HEK293T (cell line): ENCODE measurements at regions not wholly inside any gene's neighbourhood (a gene's known extent, or its start where the extent isn't known, plus 50 kb on each side); places are given as distances from the start of the nearest gene placed in this dataset.
"Not testable (repeated sequence)": the region's sequence is repeated elsewhere in the genome, so short reads cannot be mapped to it uniquely, and the experiment has no call there.

Source experiments
- CTCF ChIA-PET: fragments of 350-600 bp; formaldehyde crosslinking; extraction: SDS; loops from one replicate; lab custom pipeline; 2021; ENCODE audit warnings: antibody characterized with exemption, inconsistent platforms; lab: Yijun Ruan, JAX
- POLR2A ChIA-PET: fragments of 350-600 bp; formaldehyde crosslinking; extraction: SDS; loops from one replicate; lab custom pipeline; 2020; ENCODE audit warnings: antibody characterized with exemption, inconsistent platforms; lab: Yijun Ruan, JAX
- DNase-seq: peaks from one replicate; pipeline ENCODE4 v3.0.0; 2012; ENCODE audit warnings: mixed read lengths; ENCODE audit errors: extremely low spot score
- ARNT ChIP-seq: fragments of 450-650 bp; IDR thresholded peaks from 2 replicates; pipeline ENCODE4 v1.6.1; 2017; ENCODE audit warnings: mild to moderate bottlenecking
- BHLHE40 ChIP-seq: fragments of 450-650 bp; IDR thresholded peaks from 2 replicates; pipeline ENCODE4 v1.6.1; 2016; ENCODE audit warnings: mild to moderate bottlenecking, moderate library complexity, borderline replicate concordance
- CTBP1 ChIP-seq: fragments of 450-650 bp; IDR thresholded peaks from 2 replicates; pipeline ENCODE4 v1.6.1; 2016; ENCODE audit warnings: borderline replicate concordance
- ELF4 ChIP-seq: fragments of 450-650 bp; IDR thresholded peaks from 2 replicates; pipeline ENCODE4 v1.6.1; 2017; ENCODE audit warnings: antibody characterized with exemption
- FOXA1 ChIP-seq: fragments of 450-650 bp; IDR thresholded peaks from 2 replicates; pipeline ENCODE4 v1.6.1; 2016; ENCODE audit warnings: mild to moderate bottlenecking
- FOXK2 ChIP-seq: fragments of 450-650 bp; IDR thresholded peaks from 2 replicates; pipeline ENCODE4 v1.6.1; 2016; ENCODE audit warnings: mild to moderate bottlenecking
- FOXM1 ChIP-seq: fragments of 450-650 bp; IDR thresholded peaks from 2 replicates; pipeline ENCODE4 v1.6.1; 2017; ENCODE audit warnings: mild to moderate bottlenecking, borderline replicate concordance
- HDGF ChIP-seq: fragments of 450-650 bp; IDR thresholded peaks from 2 replicates; pipeline ENCODE4 v1.6.1; 2017; ENCODE audit warnings: antibody characterized with exemption, borderline replicate concordance
- L3MBTL2 ChIP-seq: fragments of 450-650 bp; conservative IDR thresholded peaks from 2 replicates; pipeline ENCODE4 v1.6.1; 2016; ENCODE audit warnings: mild to moderate bottlenecking
- LEF1 ChIP-seq: fragments of 450-650 bp; IDR thresholded peaks from 2 replicates; pipeline ENCODE4 v1.6.1; 2017; ENCODE audit warnings: mild to moderate bottlenecking, borderline replicate concordance
- NFRKB ChIP-seq: fragments of 450-650 bp; IDR thresholded peaks from 2 replicates; pipeline ENCODE4 v1.6.1; 2016; ENCODE audit warnings: mild to moderate bottlenecking, moderate library complexity
- SP1 ChIP-seq: fragments of 450-650 bp; IDR thresholded peaks from 2 replicates; pipeline ENCODE4 v1.6.1; 2017
- SUZ12 ChIP-seq: fragments of 450-650 bp; IDR thresholded peaks from 2 replicates; pipeline ENCODE4 v1.6.1; 2016; ENCODE audit warnings: mild to moderate bottlenecking
- TARDBP ChIP-seq: fragments of 450-650 bp; IDR thresholded peaks from 2 replicates; pipeline ENCODE4 v1.6.1; 2016
- ZNF384 ChIP-seq: fragments of 450-650 bp; IDR thresholded peaks from 2 replicates; pipeline ENCODE4 v1.6.1; 2016
- TF ChIP-seq, protein P1 (sequence below): fragments of 450-650 bp; IDR thresholded peaks from 2 replicates; pipeline ENCODE4 v1.6.1; 2016

DNA sequence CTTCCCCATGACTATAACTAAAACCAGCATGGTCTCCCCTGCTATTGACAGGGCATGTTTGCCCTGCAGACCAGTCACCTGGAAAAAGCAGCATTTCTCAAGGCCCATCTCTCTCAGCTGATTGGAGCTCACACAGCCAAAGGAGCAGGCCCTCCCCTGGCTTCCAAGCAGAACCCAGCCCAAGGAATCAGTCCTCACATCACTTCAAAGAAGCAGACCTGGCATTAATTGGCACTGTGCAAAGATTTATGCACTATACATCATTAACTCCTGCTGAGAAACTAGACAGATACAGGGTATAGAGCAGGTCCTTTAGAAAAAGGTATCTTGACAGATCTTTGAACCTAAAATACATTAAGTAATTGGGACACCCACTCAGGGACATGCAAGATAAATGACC is 323.8 kb upstream of the PPP2R3A start:
- CTCF ChIA-PET = no interaction called here
- POLR2A ChIA-PET = no interaction called here
- no peak for DNase-seq
- no peak for TF ChIP-seq SUZ12
- TF ChIP-seq ARNT = no peak
- TF ChIP-seq, protein P1, sequence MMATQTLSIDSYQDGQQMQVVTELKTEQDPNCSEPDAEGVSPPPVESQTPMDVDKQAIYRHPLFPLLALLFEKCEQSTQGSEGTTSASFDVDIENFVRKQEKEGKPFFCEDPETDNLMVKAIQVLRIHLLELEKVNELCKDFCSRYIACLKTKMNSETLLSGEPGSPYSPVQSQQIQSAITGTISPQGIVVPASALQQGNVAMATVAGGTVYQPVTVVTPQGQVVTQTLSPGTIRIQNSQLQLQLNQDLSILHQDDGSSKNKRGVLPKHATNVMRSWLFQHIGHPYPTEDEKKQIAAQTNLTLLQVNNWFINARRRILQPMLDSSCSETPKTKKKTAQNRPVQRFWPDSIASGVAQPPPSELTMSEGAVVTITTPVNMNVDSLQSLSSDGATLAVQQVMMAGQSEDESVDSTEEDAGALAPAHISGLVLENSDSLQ = no peak
- TF ChIP-seq LEF1 = no peak
- no peak for TF ChIP-seq NFRKB
- TF ChIP-seq SP1 = no peak
- no peak for TF ChIP-seq ELF4
- TF ChIP-seq FOXA1 = no peak
- no peak for TF ChIP-seq FOXM1
- no peak for TF ChIP-seq ZNF384
- no peak for TF ChIP-seq CTBP1
- TF ChIP-seq FOXK2 = no peak
- TF ChIP-seq TARDBP = no peak
- TF ChIP-seq HDGF = no peak
- TF ChIP-seq BHLHE40 = no peak
- no peak for TF ChIP-seq L3MBTL2

GRCh38 chr3:135645541-135645940 is 320.0 kb upstream of the PPP2R3A start:
- CTCF ChIA-PET = no interaction called here

DNA sequence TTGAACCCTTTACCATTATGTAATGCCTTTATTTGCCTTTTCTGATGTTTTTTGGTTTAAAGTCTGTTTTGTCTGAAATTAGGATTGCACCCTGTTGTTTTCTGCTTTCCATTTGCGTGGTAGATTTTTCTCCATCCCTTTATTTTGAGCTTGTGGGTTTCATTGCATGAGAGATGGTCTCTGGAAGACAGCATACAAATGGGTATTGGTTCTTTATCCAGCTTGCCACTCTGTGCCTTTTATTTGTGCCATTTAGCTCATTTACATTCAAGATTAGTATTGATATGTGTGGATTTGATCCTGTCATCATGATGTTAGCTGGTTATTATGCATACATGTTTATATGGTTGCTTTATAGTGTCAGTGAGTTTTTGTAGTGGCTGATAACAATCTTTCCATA is 318.7 kb upstream of the PPP2R3A start:
- POLR2A ChIA-PET = no interaction called here
- TF ChIP-seq LEF1 (no peak), ARNT (no peak), SUZ12 (no peak), L3MBTL2 (no peak), SP1 (no peak), FOXK2 (no peak), FOXA1 (no peak), HDGF (no peak), BHLHE40 (no peak), ELF4 (no peak), CTBP1 (no peak)
- TF ChIP-seq, protein P1 = no peak
- CTCF ChIA-PET = no interaction called here
- no peak for DNase-seq

More at GRCh38 chr3:135645541-135645940, 320.0 kb upstream of the PPP2R3A start:
- POLR2A ChIA-PET = no interaction called here
- DNase-seq = no peak
- TF ChIP-seq CTBP1 = no peak
- no peak for TF ChIP-seq FOXM1
- no peak for TF ChIP-seq BHLHE40
- TF ChIP-seq NFRKB = no peak
- no peak for TF ChIP-seq ARNT
- TF ChIP-seq L3MBTL2 = no peak
- TF ChIP-seq LEF1 = no peak
- no peak for TF ChIP-seq FOXA1
- TF ChIP-seq ZNF384 = no peak
- TF ChIP-seq, protein P1 = no peak
- no peak for TF ChIP-seq SP1
- TF ChIP-seq SUZ12 = no peak
- TF ChIP-seq FOXK2 = no peak
- TF ChIP-seq ELF4 = no peak
- TF ChIP-seq HDGF = no peak
- TF ChIP-seq TARDBP = no peak

- DNase-seq = no peak
- ChIA-PET CTCF (no interaction called here), POLR2A (no interaction called here)
- TF ChIP-seq NFRKB (no peak), L3MBTL2 (no peak), ARNT (no peak), LEF1 (no peak), ZNF384 (no peak), HDGF (no peak), SUZ12 (no peak), FOXM1 (no peak), FOXK2 (no peak), TARDBP (no peak)
Measured at GRCh38 chr3:135649361-135649760, 316.2 kb upstream of the PPP2R3A start.

GRCh38 chr3:135650309-135650708 is 315.2 kb upstream of the PPP2R3A start:
- no peak for DNase-seq
- POLR2A ChIA-PET = no interaction called here
- no peak for TF ChIP-seq ARNT
- no peak for TF ChIP-seq NFRKB
- TF ChIP-seq L3MBTL2 = no peak
- TF ChIP-seq LEF1 = no peak
- TF ChIP-seq ZNF384 = no peak
- TF ChIP-seq SUZ12 = no peak
- no peak for TF ChIP-seq CTBP1
- TF ChIP-seq FOXA1 = no peak
- CTCF ChIA-PET = no interaction called here

DNA sequence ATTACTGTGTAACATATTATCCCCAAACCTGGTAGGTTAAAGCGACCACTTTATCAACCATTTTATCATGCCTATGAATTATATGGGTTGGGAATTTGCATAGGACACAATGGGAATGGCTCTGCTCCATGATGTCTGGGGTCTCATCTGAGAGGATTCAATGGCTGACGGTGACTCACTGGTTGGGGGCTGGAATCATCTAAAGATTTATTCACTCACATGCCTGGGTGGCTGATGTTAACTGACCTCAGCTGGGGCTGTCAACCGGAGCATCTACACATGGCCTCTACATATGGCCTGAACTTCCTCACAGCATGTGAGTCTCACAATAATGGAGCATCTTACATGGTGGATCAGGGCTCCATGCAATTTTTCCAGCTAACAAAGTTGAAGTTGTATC is 313.1 kb upstream of the PPP2R3A start:
- DNase-seq = no peak
- TF ChIP-seq FOXM1 (no peak), CTBP1 (no peak), FOXA1 (no peak), ELF4 (no peak), BHLHE40 (no peak), TARDBP (no peak), HDGF (no peak)
- ChIA-PET CTCF (no interaction called here), POLR2A (no interaction called here)

DNA sequence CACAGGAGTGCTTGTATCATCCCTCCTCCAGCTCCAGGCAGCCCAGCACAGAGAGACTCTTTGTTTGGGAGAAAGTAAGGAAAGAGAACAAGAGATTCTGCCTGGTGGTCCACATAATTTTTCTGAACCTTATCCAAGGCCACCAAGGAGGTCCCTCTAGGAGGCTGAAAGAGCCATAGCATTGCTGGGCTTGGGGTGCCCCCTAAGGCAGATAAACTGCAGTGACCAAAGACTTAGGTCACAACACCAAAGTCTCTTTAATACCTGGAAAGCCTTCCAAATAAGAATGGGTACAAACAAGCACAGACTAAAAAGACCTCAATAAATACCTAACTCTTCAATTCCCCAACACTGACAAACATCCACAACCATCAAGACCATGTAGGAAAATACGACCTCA is 310.2 kb upstream of the PPP2R3A start:
- ChIA-PET POLR2A (no interaction called here), CTCF (no interaction called here)
- no peak for DNase-seq
- no peak for TF ChIP-seq FOXM1
- no peak for TF ChIP-seq ZNF384
- no peak for TF ChIP-seq NFRKB
- TF ChIP-seq BHLHE40 = no peak

DNA sequence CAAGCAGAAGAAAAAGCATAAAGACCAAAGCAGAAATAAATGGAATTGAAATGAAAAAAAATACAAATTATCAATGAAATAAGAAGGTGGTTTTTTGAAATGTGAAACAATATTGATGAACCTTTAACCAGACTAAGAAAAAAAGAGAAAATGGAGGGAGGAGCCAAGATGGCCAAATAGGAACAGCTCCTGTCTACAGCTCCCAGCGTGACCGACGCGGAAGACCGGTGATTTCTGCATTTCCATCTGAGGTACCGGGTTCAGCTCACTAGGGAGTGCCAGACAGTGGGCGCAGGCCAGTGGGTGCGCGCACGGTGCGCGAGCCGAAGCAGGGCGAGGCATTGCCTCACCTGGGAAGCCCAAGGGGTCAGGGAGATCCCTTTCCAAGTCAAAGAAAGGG is 307.1 kb upstream of the PPP2R3A start:
- CTCF ChIA-PET, DNase-seq, POLR2A ChIA-PET: not testable (repeated sequence)
